GM20000 (cell line): ENCODE measurements at regions not wholly inside any gene's neighbourhood (a gene's known extent, or its start where the extent isn't known, plus 50 kb on each side); places are given as distances from the start of the nearest gene placed in this dataset.

Experiments used
- DNase-seq: peaks from one replicate; pipeline ENCODE4 v3.0.0; 2012; ENCODE audit warnings: low spot score
- CTCF ChIP-seq: IDR thresholded peaks from 2 replicates; pipeline ENCODE4 v1.5.1; 2012; ENCODE audit warnings: mild to moderate bottlenecking, control low read depth; ENCODE audit errors: extremely low read depth, missing control alignments

- DNase-seq = no peak
- no peak for TF ChIP-seq CTCF
Measured at GRCh38 chr3:82353306-82354171, 592.1 kb upstream of the GBE1 start.

DNA sequence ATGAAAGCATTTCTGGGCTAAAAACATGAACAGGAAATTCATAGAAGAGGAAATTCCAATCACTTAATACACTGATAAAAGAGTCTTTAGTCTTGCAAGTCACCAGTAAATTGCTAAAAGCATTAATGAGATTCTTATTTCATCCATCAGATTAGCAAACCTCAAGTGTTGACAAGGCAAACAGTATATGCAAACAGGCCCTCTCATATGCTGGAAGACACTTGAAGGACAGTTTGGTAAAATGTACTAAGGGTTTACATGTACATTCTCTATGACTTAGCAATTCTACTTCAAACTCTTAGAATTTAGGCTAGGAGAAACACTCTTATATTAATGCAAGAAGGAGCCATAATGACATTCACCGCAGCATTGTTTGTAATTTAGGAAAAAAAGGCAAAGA lies 586.1 kb upstream of the GBE1 start:
- no peak for DNase-seq
- no peak for TF ChIP-seq CTCF

DNA sequence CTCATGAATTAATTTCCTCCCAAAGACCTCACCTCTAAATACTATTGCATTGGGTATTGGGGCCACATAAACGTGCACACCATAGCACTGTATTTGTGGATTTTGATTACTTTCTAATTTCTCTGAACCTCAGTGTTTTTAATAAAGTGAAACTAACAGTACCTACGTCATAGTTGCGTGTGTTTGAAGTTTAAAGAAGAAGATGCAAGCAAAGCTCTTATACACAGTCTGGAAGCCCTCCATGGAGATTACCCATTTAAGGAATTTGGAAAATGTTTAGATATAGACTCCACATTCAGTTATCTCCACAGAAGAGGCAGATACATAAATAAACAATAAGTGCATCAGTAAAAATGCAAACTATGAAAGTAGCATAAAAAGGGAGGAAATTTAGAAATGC lies 581.1 kb upstream of the GBE1 start:
- TF ChIP-seq CTCF = no peak
- no peak for DNase-seq

DNA sequence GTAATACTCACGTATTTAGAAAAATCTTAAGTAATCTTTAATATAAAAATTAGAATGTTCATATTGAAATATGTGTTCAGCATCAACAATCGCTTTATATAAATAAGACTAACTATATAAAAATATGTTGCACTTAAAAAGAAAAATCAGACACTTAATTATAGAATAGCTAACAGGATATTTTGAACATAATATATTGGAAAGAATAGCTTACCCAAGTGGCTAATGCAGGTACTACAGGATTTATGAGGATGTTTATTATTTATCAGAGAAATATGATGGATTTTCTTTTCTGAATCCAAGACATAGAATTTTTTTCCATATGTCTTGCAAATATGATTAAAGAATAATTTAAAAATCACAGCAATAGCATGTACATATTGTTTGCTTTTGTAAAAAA lies 567.9 kb upstream of the GBE1 start:
- no peak for DNase-seq
- no peak for TF ChIP-seq CTCF

- TF ChIP-seq CTCF = no peak
- DNase-seq = no peak
Measured at GRCh38 chr3:82311901-82312300, 550.5 kb upstream of the GBE1 start.

- no peak for TF ChIP-seq CTCF
- DNase-seq = no peak
Measured at GRCh38 chr3:82308755-82309154, 547.3 kb upstream of the GBE1 start.

DNA sequence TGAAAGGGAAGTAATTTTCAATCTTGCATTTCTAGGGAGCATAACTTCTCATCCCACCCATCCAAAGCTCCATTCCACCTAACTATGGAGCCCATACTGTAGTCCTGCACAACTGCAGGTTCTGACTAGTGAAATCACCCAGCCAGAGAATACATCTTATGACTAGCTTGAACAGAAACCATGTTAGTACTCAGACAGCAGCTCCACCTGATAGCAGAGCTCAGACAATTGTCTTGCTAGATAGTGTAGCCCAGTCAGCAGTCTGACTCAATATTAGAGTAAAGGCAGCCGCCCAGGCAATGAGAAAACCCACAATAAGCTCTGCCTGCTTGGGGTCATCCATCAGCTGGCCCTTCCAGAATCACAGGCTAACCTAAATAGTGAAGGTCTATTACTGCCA lies 544.7 kb upstream of the GBE1 start:
- TF ChIP-seq CTCF = no peak
- DNase-seq = no peak
